Fibroblast of mammary gland (primary cell): ENCODE measurements at regions not wholly inside any gene's neighbourhood (a gene's known extent, or its start where the extent isn't known, plus 50 kb on each side); places are given as distances from the start of the nearest gene placed in this dataset.
A peak's percentile ranks its signal among the peaks of the same experiment; 100 is the strongest.
"Not testable (repeated sequence)": the region's sequence is repeated elsewhere in the genome, so short reads cannot be mapped to it uniquely, and the experiment has no call there.

Source experiments
- DNase-seq: peaks from one replicate; pipeline ENCODE4 v3.0.0-alpha.2; 2010; ENCODE audit warnings: low read depth
- H3K4me3 ChIP-seq: 2 replicates; pipeline ENCODE4 v1.5.1; 2011; ENCODE audit warnings: low read depth, mild to moderate bottlenecking, low read length, moderate library complexity; ENCODE audit not compliant: control insufficient read depth
- TF ChIP-seq, protein P1 (sequence below): conservative IDR thresholded peaks from 2 replicates; pipeline ENCODE4 v1.5.1; 2011; ENCODE audit warnings: low read depth, low read length, inconsistent platforms; ENCODE audit not compliant: control insufficient read depth, insufficient read depth

DNA sequence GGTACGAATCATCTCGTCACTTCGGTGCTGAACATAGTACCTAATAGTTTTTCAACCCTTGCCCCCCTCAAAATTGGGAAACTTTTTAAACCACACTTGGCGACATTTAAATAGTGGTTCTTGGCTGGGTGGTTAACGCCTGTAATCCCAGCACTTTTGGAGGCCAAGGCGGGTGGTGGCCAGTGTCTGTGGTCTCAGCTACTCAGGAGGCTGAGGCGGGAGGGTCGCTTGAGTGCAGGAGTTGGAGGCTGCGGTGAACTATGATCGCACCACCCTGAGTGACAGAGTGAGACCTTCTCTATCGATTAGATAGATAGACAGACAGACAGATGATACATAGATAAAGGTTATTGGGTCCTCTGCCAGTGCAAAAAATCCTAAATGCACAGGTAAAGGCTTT is 55.5 kb upstream of the RASAL2 start:
- H3K4me3 ChIP-seq, result peak overlapping the region; percentile 68
- TF ChIP-seq, protein P1, sequence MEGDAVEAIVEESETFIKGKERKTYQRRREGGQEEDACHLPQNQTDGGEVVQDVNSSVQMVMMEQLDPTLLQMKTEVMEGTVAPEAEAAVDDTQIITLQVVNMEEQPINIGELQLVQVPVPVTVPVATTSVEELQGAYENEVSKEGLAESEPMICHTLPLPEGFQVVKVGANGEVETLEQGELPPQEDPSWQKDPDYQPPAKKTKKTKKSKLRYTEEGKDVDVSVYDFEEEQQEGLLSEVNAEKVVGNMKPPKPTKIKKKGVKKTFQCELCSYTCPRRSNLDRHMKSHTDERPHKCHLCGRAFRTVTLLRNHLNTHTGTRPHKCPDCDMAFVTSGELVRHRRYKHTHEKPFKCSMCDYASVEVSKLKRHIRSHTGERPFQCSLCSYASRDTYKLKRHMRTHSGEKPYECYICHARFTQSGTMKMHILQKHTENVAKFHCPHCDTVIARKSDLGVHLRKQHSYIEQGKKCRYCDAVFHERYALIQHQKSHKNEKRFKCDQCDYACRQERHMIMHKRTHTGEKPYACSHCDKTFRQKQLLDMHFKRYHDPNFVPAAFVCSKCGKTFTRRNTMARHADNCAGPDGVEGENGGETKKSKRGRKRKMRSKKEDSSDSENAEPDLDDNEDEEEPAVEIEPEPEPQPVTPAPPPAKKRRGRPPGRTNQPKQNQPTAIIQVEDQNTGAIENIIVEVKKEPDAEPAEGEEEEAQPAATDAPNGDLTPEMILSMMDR, result no peak
- no peak for DNase-seq

DNA sequence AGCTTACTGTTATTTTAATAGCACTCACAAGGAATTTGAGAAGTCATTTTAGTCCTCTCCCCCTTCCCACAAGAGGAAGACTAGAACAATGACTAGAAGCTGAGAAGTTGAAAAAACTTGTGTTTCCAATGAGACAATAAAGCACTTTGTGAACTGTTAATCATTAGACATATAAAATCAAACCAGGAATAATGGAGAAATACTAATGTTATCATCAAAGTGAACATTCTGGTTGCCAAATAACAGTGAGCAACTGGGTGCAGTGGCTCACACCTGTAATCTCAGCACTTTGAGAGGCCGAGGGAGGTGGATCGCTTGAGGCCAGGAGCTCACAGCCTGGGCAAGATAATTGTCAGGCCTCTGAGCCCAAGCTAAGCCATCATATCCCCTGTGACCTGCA is 54.0 kb upstream of the RASAL2 start:
- no peak for DNase-seq
- no peak overlapping the region for H3K4me3 ChIP-seq
- TF ChIP-seq, protein P1, result no peak

DNA sequence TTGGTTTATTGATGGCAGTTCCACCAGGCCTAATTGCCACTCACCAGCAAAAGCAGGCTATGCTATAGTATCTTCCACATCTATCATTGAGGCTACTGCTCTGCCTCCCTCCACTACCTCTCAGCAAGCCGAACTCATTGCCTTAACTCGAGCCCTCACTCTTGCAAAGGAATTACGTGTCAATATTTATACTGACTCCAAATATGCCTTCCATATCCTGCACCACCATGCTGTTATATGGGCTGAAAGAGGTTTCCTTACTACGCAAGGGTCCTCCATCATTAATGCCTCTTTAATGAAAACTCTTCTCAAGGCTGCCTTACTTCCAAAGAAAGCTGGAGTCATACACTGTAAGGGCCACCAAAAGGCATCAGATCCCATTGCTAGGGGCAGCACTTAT is 50.0 kb upstream of the RASAL2 start:
- not testable (repeated sequence) for DNase-seq, H3K4me3 ChIP-seq
